Prostate gland (tissue), 2 donors: ENCODE measurements at regions not wholly inside any gene's neighbourhood (a gene's known extent, or its start where the extent isn't known, plus 50 kb on each side); places are given as distances from the start of the nearest gene placed in this dataset.

ENCODE experiments used
- DNase-seq: peaks from one replicate; pipeline ENCODE4 v3.0.0-alpha.2; 2019; ENCODE audit warnings: low spot score
- H3K27ac ChIP-seq, 2 donors: fragments of 200-600 bp; sonication (generic); 2 replicates each; pipeline ENCODE4 v1.5.1; 2017 to 2019
- H3K27me3 ChIP-seq: fragments of 200-600 bp; sonication (generic); replicated peaks from 2 replicates; pipeline ENCODE4 v1.5.1; 2019; ENCODE audit not compliant: insufficient read depth
- H3K36me3 ChIP-seq, 2 donors: fragments of 200-600 bp; sonication (generic); 1 replicate in 1 of 2; 2 replicates in 1 of 2; pipeline versions ENCODE4 v1.5.1 to v1.8.1; 2017 to 2019
- H3K4me1 ChIP-seq: fragments of 200-600 bp; sonication (generic); replicated peaks from 2 replicates; pipeline ENCODE4 v1.5.1; 2019
- H3K4me3 ChIP-seq, 2 donors: fragments of 200-600 bp; sonication (generic); 2 replicates each; pipeline ENCODE4 v1.5.1; 2017 to 2019
- H3K9me3 ChIP-seq: fragments of 200-600 bp; sonication (generic); 2 replicates; pipeline ENCODE4 v1.5.1; 2017
- POLR2A ChIP-seq: fragments of 450-650 bp; IDR thresholded peaks from one replicate; pipeline ENCODE4 v1.6.1; 2016; ENCODE audit warnings: antibody characterized with exemption, mild to moderate bottlenecking
- POLR2AphosphoS5 ChIP-seq: sonication (generic); formaldehyde crosslinking; IDR thresholded peaks from one replicate; pipeline ENCODE4 v1.6.1; 2017; ENCODE audit warnings: antibody characterized with exemption
- WGBS: methylation state at CpG from one replicate; pipeline ENCODE4 v1.1.5; 2018; 5-methylcytosine and 5-hydroxymethylcytosine counted together
- intact Hi-C: fragments of 100-400 bp; cut with DNase I; formaldehyde crosslinking; loops from one replicate; pipeline ENCODE4 v1.14.2; 2022
- TF ChIP-seq, protein P1 (sequence below), 4 experiments: fragments of 200-600 bp in 2 of 4; fragments of 450-650 bp in 2 of 4; sonication (generic) in 2 of 4; IDR thresholded peaks; 1 replicate in 3 of 4; 2 replicates in 1 of 4; pipeline ENCODE4 v1.5.1; 2016 to 2019; ENCODE audit warnings: antibody characterized with exemption in 4 of 4, mild to moderate bottlenecking in 2 of 4, moderate library complexity in 2 of 4

DNA sequence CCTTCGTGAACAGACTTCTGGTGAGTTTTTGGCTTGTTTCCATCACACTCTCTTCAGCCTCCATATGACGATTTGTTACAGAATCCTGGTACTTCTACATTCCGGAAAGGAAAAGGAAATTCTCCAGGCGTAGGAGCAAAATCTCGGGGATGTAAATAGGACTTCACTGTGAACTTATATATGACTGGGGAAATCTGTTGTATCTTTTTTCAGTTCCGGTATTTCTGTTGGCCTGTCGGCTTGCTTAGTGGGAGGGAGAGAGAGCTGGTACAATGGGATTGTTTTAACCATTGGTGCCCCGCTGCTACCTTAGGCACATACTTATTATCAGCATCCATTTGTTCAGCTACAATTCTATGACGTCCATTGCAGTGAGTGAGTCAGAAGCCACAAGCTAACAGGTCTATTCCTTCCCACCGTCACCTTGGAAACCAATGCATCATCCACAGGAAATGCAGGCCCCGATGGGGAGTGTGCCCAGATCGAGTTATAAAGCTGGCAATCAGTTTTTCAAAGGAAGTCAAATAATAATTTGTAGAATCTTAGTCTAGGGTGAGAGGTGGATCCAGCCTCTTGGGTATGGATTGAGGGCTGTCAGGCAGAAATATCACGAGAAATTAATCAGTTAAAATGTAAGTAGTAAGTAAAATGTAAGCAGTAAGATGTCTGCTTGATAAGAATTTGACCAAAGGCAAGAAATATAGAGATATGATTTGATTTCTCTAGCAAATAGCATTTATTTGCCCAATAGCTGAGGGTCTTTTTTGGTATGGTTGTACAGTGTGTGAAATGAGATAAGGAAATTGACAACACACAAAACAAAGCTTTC is 92.0 kb upstream of the MKLN1 start:
- Histone ChIP-seq H3K4me1 (no peaks in the 10 kb centered on the region), H3K36me3 (no peaks in the 10 kb centered on the region), H3K4me3 (no peak overlapping the region), H3K9me3 (no peaks in the 10 kb centered on the region), H3K27me3 (no peaks in the 10 kb centered on the region), H3K27ac (no peak overlapping the region)
- no peak for DNase-seq
- intact Hi-C loops, result no loop called here
- TF ChIP-seq POLR2A, result no peak
- 60% methylated on average over 13 of the region's 13 CpGs for WGBS

DNA sequence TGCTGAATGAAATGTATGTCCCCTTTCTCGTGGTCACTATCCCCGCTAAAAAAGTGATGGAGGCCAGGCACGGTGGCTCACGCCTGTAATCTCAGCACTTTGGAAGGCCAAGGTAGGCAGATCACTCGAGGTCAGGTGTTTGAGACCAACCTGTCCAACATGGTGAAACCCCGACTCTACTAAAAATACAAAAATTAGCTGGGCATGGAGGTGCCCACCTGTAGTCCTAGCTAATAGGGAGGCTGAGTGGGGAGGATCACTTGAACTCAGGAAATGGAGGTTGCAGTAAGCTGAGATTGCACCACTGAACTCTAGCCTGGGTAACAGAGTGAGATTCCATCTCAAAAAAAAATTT is 91.4 kb upstream of the MKLN1 start:
- intact Hi-C loops, result no loop called here
- Histone ChIP-seq H3K4me3 (no peak overlapping the region), H3K27me3 (no peaks in the 10 kb centered on the region), H3K4me1 (no peaks in the 10 kb centered on the region), H3K27ac (no peak overlapping the region), H3K9me3 (no peaks in the 10 kb centered on the region), H3K36me3 (no peaks in the 10 kb centered on the region)
- 90% methylated on average over 6 of the region's 6 CpGs for WGBS
- TF ChIP-seq POLR2AphosphoS5 (no peak), POLR2A (no peak)
- TF ChIP-seq, protein P1, sequence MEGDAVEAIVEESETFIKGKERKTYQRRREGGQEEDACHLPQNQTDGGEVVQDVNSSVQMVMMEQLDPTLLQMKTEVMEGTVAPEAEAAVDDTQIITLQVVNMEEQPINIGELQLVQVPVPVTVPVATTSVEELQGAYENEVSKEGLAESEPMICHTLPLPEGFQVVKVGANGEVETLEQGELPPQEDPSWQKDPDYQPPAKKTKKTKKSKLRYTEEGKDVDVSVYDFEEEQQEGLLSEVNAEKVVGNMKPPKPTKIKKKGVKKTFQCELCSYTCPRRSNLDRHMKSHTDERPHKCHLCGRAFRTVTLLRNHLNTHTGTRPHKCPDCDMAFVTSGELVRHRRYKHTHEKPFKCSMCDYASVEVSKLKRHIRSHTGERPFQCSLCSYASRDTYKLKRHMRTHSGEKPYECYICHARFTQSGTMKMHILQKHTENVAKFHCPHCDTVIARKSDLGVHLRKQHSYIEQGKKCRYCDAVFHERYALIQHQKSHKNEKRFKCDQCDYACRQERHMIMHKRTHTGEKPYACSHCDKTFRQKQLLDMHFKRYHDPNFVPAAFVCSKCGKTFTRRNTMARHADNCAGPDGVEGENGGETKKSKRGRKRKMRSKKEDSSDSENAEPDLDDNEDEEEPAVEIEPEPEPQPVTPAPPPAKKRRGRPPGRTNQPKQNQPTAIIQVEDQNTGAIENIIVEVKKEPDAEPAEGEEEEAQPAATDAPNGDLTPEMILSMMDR (IDR thresholded peaks at IDR 0.05), result no peak
- DNase-seq, result no peak

DNA sequence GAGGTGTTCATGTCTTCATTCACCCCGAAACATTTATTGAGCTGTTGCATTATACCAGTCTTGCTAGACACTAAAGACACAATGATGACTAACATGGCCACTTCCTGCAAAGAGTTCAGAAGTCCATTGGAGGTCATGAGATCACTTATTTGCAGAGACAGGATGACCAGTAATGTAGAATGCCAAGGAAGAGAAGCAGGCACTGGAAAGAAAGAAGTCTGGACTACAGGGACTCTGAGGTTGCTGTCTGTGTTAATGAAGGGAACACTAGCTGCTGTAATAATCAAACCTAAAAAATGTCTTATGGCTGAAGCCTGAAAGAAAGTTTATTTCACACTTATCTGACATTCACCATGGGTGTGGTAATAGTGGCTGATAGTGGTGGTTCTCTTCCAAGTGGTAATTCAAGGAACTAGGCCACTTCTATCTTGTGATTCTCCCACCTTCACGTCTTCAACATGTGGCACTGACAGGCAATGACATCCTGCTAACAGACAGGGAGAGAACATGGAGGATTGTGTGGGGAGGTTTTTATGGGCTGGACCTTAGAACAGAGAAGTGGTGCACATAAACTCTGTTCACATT is 89.2 kb upstream of the MKLN1 start:
- H3K4me1 ChIP-seq, result no peaks in the 10 kb centered on the region
- H3K9me3 ChIP-seq, result no peaks in the 10 kb centered on the region
- no peak for DNase-seq
- H3K4me3 ChIP-seq, result no peak overlapping the region
- no peak overlapping the region for H3K27ac ChIP-seq
- intact Hi-C loops, result no loop called here
- no peaks in the 10 kb centered on the region for H3K36me3 ChIP-seq
- TF ChIP-seq, protein P1 (IDR thresholded peaks at IDR 0.05), result no peak
- TF ChIP-seq POLR2AphosphoS5 (no peak), POLR2A (no peak)
- H3K27me3 ChIP-seq, result no peaks in the 10 kb centered on the region
- 83% methylated on average over 2 of the region's 2 CpGs for WGBS

DNA sequence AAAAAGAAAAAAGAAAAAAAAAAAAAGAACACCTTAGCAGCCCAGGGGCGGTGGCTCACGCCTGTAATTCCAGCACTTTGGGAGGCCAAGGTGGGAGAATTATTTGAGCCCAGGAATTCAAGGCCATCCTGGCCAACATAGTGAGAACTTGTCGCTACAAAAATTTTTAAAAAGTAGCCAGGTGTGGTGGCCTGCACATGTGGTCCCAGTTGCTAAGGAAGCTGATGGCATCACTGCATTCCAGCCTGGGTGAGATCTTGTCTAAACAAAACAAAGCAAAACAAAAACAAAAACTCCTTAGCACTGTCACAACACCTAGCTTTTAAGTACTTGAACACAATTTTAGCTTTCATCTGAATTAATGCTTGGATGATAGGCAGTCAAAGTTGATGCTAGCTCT is 86.3 kb upstream of the MKLN1 start:
- Histone ChIP-seq H3K4me1 (no peaks in the 10 kb centered on the region), H3K4me3 (no peak overlapping the region), H3K9me3 (no peaks in the 10 kb centered on the region), H3K27ac (no peak overlapping the region), H3K36me3 (no peaks in the 10 kb centered on the region), H3K27me3 (no peaks in the 10 kb centered on the region)
- intact Hi-C loops, result no loop called here
- no peak for DNase-seq
- no peak for TF ChIP-seq POLR2A
- TF ChIP-seq POLR2AphosphoS5, result no peak
- TF ChIP-seq, protein P1 (IDR thresholded peaks at IDR 0.05), result no peak
- 97% methylated on average over 3 of the region's 3 CpGs for WGBS

DNA sequence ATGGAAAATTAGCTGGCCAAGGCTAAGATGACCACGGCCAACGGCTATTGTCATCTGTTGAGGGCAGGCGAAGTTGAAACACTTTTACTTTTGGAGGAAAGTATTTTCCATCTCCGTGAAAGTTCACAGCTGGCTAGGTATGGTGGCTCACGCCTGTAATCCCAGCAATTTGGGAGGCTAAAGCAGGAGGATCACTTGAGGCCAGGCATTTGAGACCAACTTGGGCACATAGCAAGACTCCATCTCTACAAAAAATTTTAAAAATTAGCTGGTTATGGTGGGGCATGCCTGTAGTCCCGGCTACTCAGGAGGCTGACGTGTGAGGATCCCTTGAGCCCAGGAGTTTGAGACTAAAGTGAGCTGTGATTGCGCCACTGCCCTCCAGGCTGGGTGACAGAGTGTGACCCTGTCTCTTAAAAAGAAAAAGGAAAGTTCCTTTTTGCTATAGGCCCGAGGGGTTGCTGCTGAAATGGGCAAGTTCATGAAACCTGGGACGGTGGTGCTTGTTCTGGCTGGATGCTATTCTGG is 85.5 kb upstream of the MKLN1 start:
- TF ChIP-seq, protein P1 (IDR thresholded peaks at IDR 0.05), result no peak
- TF ChIP-seq POLR2AphosphoS5 (no peak), POLR2A (no peak)
- H3K27ac ChIP-seq, result no peak overlapping the region
- no peaks in the 10 kb centered on the region for H3K27me3 ChIP-seq
- WGBS, result 91% methylated on average over 10 of the region's 10 CpGs
- H3K4me3 ChIP-seq, result no peak overlapping the region
- intact Hi-C loops, result no loop called here
- no peak for DNase-seq
- no peaks in the 10 kb centered on the region for H3K36me3 ChIP-seq
- H3K4me1 ChIP-seq, result no peaks in the 10 kb centered on the region
- no peaks in the 10 kb centered on the region for H3K9me3 ChIP-seq
